GM19324 (cell line): ENCODE measurements at regions not wholly inside any gene's neighbourhood (a gene's known extent, or its start where the extent isn't known, plus 50 kb on each side); places are given as distances from the start of the nearest gene placed in this dataset.

Source experiments
- ATAC-seq: cut with Tn5 transposase; IDR thresholded peaks from one replicate; pipeline ENCODE4 v1.9.1; 2021; ENCODE audit warnings: mild to moderate bottlenecking, moderate library complexity; ENCODE audit not compliant: unreplicated experiment, low FRiP score

DNA sequence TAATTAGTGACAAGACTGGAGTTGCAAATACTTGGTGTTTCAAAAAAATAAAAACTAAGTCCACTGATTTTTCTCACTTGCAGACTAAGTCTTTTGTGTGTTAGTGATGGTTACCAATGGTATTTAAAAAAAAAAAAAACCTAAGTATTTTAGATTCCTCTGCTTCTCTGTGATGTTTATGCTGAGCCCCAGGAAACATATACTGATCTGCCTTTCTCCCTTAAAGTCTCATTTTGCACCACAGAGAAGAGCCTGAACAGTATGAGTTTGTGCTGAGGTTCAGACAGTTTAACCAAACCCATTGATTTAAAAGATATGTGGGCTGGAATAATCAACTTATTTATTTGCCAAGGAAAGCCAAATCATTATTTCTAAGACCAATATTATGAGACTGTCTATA, 1305.0 kb downstream of the PCDH18 start:
- ATAC-seq: no peak

DNA sequence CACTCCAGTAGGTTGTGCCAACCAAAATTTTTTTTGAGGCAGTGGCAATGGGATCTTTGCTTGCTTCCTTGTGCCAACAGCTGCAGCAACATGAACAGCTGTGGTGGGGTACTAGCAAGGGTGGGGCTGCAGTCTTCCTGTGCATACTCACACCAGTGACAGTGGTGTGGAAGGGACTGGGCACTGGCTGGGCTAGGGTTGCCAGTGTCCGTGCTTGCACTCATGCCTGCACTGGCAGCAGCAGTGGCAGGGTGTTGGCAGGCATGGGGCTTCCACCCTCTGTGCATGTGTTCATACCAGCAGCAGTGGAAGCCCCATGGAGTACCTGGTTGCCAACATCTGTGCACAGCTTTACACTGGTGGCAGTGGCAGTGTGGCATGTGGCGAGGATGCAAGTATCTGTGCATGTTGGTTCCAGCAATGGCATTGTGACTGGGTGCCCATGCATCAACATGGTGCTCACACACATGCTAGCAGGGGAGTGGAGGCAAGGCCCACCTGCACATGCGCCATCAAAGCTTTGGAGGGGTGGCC, 1312.6 kb downstream of the PCDH18 start:
- no peak for ATAC-seq

DNA sequence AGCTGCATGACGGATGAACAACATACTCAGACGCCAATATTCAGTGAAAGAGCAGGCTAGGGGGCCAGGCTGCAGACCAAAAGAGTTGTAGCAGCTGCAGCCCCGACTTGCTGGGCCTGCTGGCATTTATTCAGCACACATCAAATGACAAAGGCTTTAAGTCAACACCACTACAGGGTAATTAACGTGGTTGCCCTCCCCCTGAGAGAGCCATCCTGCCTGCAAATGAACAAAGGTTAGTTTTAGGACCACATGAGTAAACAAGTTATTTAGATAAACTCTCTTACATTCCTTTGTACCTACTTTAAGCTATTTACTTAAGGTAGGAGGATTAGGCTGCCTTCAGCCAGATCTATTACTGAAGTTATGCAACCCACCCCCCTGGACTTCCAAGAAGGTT, 1329.1 kb downstream of the PCDH18 start:
- ATAC-seq: no peak

DNA sequence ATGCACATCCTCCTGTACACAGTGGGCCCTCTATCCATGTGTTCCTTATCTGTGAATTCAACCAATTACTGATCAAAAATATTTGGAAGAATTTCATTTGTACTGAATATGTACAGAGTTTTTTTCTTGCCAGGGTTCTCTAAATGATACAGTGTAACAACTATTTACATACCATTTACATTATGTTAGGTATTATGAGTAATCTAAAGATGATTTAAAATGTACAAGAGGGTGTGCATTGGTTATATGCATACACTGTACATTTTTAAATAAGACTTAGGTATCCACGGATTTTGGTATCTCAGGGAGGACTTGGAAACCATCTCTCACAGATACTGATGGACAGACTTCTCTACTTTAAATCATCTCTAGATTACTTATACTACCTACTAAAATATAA, 1333.9 kb downstream of the PCDH18 start:
- no peak for ATAC-seq

DNA sequence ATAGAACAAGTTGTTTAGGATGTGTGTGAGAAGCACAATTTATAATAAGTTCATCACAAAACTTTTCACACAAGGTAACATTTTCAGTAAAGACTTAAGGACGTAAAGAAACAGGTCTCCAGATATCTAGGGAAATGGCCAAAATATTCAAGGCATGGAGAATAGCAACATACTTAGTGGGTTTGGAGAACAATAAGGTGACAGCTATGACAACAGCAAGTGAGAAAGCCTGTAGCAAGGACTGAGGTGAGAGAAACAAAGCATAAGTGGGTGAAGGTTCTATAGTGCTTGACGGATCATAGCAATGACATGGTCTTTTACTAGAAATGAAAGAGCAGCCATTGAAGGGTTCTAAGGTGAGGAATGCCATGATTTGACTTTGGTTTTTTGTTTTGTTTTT, 1337.3 kb downstream of the PCDH18 start:
- ATAC-seq: no peak

DNA sequence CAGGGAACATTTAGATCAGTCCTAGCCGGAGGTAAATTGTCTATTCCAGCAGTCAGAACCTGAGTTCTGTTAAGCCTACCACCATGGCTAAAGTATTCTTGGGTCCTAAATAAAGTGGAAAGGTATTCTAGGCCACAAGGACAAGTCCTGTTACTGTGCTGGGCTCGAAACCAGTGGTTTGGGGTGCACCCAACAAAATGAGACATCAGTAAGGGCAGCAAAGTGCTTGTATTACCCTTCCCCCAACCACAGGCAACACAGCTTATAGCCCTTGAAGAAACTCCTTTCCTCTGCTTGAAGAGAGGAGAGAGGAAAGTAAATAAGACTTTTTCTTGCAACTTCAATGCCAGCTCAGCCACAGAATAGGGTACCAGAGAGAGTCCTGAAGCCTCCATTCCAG, 1345.6 kb downstream of the PCDH18 start:
- ATAC-seq: no peak

DNA sequence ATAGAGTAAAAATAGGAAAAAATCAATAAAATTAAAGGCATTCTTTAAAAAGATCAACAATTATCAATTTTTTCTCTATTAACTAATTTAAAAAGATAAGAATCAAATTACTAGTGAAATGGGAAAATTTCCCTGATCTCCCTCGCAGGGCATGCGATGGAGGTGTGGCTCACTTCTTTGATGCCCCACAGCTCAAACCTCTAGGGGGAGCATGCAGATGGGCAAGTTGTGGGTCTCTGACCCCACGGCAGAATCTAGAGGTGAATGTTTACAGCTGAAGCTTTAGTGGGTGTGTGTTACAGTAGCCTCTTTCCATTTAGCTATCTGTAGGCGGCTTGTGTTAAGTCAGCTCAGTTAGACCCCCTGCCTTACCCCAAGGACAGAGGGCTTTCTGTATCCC, 1348.8 kb downstream of the PCDH18 start:
- no peak for ATAC-seq

DNA sequence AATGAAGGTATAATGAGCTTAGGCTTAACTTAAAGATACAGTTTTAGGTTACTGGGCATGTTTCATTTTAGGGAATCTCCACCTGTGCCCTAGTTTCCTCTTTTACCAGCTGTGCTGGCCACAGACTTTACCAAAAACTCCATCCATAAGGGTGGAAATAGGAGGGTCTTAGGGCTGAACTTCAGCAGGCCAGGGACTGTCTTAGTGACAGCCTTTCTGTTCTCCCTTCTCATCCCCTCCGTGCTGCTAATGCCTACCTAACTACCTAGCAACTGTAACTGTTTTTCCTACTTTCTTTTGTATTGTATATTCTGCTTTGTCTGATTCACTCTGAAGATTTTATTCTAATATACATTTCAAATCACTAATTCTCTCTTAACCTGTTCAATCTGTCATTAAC, 1375.3 kb downstream of the PCDH18 start:
- no peak for ATAC-seq

DNA sequence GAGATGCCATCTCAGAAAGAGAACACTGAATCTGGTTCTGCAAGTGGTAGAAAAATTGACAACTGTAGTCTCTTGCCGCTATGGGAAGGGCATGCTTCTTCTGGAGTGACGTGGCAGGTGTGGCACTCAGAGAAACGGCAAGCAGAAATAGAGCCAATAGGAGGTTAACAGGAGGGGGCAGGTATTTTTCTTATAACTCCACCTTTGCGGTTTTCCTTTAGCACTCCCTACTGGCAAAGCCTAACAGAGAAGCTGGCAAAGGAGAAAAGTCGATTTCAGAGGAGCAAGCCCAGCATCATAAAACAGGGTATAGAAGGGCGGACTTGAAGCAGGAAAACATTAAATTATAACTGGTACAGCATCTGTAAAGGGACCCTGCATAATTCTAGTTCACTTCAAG, 1382.2 kb downstream of the PCDH18 start:
- no peak for ATAC-seq

DNA sequence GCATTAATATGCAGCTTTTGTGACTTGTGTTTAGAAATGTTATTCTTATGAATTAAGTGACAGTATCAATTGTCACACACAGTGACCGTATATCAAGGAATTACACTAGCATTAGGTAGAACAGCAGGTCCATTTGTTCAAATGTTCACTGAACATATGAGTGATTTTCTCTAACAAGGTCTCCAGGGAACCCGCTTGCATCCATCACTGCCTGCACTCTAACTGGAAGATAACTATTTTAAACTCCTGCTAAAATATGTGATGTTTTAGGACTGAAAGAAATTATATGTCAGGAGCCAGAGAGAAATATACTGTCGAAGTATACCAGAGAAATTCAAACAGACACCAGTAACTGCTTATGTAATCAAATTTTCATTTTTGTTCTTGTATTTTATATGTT, 1395.7 kb downstream of the PCDH18 start:
- ATAC-seq: no peak

DNA sequence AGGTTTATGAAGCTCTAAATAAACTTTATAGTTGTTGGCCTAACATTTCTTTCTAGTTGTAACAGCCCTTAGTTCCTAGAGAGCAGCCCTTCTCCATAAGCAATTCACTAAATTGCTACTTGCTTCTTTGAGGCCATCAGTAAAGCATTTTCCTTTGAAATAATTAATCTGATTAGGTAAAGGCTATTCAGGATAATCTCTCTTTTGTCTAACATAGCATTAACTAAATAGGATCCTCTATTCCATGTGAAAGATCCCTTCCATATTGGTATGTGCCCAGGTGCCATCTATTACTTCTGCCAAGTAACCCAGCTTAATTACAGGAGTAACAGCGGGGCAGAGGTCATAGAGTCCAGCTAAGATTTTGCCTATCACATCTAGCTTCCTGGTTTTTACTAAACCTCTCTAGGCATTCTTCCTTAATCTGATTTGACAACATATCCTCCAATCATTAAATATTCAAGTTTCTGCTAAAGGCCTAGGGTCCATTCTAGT, 1408.0 kb downstream of the PCDH18 start:
- no peak for ATAC-seq

DNA sequence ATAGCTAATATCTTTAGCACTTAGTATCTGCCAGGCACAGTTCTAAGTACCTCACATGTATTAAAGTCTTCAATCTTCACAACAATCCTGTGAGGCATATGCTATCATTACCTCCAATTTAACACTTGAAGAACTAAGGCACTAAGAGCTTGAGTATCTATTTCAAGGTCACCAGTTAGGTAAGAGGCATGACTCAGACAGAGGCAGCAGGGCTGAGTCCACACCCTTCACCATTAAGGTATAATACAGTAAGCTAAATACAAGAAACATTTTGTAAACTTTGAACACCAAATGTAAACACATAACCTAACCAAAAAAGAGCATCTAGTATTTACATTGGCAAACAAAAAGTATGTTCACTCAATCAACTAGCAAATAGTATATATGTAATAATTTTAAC, 1410.9 kb downstream of the PCDH18 start:
- no peak for ATAC-seq

DNA sequence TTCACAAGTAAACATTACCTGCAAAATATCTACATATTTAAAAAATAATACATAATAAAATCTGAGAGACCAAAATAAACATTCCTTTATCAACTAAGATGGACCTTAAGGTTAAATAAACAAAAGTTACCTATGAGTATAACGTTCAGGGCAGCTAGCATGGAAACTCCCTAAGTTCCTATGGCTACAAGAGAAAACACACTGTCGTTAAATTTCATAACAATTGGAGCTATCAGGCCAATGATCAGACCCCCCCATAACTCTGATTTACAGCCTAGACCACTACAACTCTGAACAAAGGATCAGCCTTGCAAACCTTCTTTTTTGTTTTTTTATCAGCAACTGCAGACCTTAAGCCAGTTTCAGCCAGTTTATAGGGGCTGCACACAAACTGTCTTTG, 1418.4 kb downstream of the PCDH18 start:
- no peak for ATAC-seq

DNA sequence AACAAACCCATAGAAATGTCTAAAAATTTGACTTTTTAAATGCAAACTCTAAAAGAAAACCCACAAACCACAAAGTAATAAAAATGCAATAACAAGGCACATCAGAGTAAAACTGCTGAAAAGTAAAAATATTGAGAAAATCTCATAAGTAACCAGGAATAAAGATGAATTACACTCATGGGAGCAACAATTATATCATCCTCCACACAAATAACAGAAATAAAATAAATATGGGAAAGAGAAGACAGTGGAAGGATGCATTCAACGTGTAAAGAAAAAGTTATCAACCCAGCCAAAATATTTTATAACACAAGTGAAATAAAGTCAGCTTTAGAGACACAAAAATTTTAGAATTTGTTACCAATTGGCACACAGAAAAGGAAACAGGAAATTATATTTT, 1420.2 kb downstream of the PCDH18 start:
- ATAC-seq: no peak

DNA sequence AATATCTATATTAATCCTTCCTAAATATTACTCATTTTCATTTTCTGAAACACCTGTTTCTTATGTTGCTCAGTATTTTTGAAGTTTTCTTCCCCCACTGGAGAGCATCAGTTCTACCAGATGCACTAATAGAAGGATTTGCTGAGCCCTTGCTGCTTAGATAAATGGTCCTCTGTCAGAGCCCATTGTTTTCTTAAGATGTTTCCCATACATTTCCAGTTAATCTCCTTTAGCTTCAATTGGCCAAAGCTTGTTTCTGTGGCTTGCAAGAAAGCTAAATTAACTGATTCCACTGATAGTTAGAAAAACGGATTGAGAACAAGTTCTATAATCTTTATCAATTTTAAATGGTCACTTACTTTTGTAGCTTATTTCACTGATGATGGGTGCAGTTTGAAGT, 1425.5 kb downstream of the PCDH18 start:
- no peak for ATAC-seq

DNA sequence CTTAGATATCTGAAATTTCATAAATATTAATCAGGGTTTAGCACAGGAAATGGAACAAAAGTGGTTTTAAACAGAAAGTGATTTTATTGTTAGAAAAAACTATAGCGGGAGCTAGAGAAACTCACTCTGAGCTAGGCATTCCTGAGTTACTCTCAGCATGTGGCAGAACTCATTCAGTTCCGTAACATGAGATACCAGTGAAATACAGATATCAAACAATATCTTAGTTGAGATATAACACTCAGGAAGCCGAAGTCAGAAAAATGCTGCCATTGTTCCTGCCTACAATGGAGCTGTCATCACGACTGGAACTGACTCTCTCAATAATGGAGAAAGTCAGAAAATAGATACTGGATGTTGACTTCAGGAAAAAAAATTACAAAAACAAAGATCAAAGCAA, 1428.7 kb downstream of the PCDH18 start:
- ATAC-seq: no peak

DNA sequence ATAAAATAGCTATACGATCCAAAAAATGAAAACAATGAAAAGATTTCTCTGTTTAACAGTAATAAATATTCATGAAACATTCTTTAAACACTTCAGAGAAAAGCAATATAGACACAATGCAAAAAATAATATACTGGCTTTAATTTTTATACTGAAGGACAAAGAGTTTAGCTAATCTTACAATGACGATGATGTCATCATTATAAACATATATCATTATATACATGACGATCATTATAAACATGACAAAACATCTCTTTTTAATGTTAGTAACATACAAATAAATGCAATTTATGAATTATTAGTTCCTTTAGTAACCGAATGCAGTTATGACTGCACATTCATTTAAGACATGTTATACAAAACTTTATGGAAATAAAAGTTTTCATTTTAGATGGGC, 1434.6 kb downstream of the PCDH18 start:
- no peak for ATAC-seq

DNA sequence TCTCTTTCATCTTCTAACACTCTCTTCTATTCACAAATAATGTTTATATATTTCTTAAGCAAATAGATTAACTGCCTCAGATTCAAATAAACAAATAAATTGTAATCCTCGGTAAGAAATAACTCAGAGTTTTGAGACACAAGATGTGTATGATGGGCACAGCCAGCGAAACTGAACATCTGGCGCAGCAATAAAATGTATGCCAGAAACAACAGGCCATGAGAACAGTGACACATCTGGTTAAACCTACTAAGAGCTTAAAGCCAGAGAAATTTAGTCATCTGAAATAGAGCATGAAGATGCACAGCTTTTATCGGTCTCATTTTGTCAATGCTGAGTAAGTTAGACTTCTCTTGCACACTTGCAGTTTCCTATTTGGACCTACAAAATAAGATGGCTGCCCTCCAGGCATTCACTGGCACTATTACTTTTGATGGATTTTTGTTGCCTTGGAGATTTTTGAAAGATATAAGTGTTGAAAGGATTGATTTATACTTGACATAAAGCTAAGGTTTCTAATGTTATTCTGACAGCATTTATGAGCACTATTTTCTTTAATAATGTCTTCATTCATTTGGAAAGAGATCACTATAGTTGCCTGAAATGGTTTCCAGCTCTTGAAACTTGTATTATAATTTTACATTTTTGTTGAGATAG, 1444.0 kb downstream of the PCDH18 start:
- no peak for ATAC-seq

DNA sequence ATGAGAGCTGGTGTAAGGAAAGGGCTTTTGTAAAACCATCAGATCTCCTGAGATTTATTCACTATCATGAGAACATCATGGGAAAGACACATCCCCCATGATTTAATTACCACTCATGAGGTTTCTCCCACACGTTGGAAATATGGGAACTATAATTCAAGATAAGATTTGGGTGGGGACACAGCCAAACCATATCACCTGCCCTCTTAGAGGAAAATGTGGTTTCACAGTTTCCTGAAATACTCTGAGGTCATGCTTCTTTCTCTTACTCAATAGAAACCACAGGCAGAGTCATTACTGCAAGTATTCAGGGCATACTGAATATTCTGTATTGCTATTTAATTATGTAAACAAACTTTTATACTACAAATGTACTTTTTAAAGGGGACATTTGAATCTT, 1453.3 kb downstream of the PCDH18 start:
- no peak for ATAC-seq

DNA sequence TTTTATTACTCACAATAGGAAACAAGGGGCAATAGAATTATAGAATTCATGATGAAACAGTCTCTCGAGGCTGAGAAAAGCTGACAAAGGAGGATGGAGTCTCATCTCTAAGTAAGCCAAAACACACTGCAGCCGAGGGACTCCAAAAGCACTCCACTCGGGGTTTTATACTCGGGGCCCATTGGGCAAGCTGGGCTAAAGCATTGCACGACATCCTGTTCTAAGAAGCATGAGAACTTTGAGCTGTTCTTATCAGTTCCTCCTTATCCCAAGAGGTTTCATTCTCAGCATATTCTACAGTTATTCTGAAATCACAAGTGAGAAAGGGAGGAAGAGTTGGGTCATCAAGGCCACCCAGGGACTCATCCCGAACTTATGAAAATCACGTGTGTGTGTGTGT, 1475.5 kb downstream of the PCDH18 start:
- ATAC-seq: no peak

DNA sequence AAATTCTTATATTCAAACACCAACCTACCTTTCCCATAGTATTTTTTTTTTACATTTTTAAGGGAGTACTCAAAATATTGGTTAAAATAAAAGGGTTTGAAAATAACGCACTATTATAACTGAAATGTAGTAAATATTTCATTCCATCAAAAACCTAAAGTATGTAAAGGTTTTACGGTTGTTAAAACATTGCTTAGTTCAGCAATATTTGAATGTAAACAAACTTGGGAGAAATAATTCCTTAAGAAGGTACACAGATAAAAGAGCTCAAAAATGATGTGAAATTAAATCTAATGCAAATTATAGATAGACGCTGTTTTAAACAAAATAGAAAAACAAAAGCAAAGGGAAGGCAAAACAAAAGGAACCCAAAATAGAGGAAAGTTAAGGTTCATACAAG, 1476.9 kb downstream of the PCDH18 start:
- ATAC-seq: no peak

DNA sequence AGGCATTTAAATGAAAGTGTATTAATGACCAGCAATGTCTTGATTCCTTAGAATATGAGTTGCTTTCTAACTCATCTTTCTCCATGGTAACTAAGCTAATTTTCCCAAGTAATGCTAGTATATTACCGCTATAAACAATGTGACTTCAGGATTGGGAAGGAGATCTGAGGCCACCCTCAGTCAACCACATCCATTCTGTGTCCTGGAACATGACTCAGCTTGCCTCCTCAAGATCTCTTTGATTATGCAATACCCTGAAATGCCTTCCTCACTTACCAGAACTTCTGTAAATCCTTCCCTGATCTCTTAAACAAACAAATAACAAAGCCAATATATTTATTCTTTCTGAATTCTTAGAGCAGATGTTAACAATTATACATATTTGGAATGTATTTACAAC, 1495.5 kb downstream of the PCDH18 start:
- no peak for ATAC-seq

DNA sequence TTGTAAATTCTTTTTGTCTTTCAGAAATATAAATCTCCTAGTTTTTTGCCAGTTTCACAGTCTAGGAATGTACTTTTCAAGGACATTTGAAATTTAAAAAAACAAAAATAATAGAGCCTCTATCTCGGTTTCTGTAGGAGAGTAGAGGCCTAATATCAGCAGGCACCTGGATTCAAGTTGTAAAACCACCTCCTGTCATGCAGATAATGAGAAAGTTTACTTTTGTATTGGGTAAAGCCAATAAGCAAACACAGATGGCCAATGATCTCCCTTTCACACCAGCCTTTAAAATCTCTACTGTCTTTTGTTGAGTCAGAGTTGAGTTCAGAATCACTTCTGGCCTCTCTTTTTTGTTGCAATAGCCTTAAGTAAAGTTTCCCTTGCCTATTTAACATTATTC, 1499.9 kb downstream of the PCDH18 start:
- ATAC-seq: no peak
